ENCODE measurements at regions not wholly inside any gene's neighbourhood (a gene's known extent, or its start where the extent isn't known, plus 50 kb on each side); places are given as distances from the start of the nearest gene placed in this dataset.

DNA sequence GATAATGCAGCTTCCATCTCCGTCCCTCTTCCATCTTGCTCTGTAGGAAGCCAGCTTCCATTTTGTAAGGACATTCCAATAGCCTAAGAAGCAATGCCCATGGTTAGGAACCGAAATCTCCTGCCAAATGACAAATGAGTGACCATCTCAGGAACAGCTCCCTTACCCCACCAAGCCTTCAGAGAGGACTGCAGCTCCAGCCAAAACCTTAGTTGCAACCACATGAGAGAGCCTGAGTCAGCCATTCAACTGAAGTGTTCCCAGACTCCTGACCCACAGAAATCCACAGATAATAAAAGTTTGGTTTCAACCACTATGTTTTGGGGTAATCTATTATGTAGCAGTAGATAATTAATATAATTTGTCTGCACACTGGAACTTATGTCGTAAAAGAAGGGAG lies 51.7 kb upstream of the LDLRAD3 start:
- TF ChIP-seq, protein P1, sequence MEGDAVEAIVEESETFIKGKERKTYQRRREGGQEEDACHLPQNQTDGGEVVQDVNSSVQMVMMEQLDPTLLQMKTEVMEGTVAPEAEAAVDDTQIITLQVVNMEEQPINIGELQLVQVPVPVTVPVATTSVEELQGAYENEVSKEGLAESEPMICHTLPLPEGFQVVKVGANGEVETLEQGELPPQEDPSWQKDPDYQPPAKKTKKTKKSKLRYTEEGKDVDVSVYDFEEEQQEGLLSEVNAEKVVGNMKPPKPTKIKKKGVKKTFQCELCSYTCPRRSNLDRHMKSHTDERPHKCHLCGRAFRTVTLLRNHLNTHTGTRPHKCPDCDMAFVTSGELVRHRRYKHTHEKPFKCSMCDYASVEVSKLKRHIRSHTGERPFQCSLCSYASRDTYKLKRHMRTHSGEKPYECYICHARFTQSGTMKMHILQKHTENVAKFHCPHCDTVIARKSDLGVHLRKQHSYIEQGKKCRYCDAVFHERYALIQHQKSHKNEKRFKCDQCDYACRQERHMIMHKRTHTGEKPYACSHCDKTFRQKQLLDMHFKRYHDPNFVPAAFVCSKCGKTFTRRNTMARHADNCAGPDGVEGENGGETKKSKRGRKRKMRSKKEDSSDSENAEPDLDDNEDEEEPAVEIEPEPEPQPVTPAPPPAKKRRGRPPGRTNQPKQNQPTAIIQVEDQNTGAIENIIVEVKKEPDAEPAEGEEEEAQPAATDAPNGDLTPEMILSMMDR (conservative IDR thresholded peaks at IDR 0.05 in 1 of 2, IDR thresholded peaks at IDR 0.05 in 1 of 2; ENCODE audit: low read depth in 1 of 2, low read length in 2 of 2): no peak
- no peak for TF ChIP-seq EZH2 (IDR thresholded peaks at IDR 0.05; ENCODE audit: low read length, missing control alignments)
